ENCODE measurements at regions not wholly inside any gene's neighbourhood (a gene's known extent, or its start where the extent isn't known, plus 50 kb on each side); places are given as distances from the start of the nearest gene placed in this dataset.

DNA sequence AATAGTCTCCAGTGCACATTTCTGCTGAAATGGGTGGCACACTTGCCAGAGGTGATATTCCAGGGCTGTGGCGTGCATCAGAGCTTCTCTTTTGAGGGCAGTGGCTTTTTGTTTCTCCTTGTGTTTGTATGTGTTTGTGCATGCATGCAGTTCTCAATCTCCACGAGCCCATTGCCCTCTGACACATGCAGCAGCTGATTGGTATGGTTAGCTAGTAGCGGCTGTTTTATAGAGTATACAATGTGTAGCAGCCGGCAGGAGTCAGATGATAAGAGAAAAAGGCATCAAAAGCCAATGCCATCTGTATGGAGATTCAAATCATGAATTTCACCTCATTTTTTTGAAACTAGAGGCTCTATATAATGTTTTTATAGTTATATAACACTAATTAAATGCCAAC lies 616.9 kb upstream of the STXBP6 start:
- TF ChIP-seq, protein P1, sequence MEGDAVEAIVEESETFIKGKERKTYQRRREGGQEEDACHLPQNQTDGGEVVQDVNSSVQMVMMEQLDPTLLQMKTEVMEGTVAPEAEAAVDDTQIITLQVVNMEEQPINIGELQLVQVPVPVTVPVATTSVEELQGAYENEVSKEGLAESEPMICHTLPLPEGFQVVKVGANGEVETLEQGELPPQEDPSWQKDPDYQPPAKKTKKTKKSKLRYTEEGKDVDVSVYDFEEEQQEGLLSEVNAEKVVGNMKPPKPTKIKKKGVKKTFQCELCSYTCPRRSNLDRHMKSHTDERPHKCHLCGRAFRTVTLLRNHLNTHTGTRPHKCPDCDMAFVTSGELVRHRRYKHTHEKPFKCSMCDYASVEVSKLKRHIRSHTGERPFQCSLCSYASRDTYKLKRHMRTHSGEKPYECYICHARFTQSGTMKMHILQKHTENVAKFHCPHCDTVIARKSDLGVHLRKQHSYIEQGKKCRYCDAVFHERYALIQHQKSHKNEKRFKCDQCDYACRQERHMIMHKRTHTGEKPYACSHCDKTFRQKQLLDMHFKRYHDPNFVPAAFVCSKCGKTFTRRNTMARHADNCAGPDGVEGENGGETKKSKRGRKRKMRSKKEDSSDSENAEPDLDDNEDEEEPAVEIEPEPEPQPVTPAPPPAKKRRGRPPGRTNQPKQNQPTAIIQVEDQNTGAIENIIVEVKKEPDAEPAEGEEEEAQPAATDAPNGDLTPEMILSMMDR (conservative IDR thresholded peaks at IDR 0.05 in 1 of 2, IDR thresholded peaks at IDR 0.05 in 1 of 2; ENCODE audit: low read depth in 1 of 2, low read length in 2 of 2): no peak
- TF ChIP-seq EZH2 (IDR thresholded peaks at IDR 0.05; ENCODE audit: low read length, missing control alignments): no peak

All from fibroblast of lung (primary cell).